Endothelial cell of umbilical vein (primary cell): ENCODE measurements at regions not wholly inside any gene's neighbourhood (a gene's known extent, or its start where the extent isn't known, plus 50 kb on each side); places are given as distances from the start of the nearest gene placed in this dataset.

Source experiments
- BruUV-seq: library from RNA; stranded (reverse); fragments of 400-500 nt; replicated peaks from 2 replicates; lab custom pipeline; 2021; lab: Mats Ljungman, UMichigan
- CTCF ChIA-PET: fragments of 300-600, 350-600 bp; sonication (Branson Sonifier 250); formaldehyde crosslinking; loops from one replicate; lab custom pipeline; 2021; ENCODE audit warnings: antibody characterized with exemption, inconsistent platforms; lab: Charles Lee
- POLR2A ChIA-PET: fragments of 300-600, 350-600 bp; sonication (Branson Sonifier 250); formaldehyde crosslinking; loops from one replicate; lab custom pipeline; 2021; ENCODE audit warnings: antibody characterized with exemption, inconsistent platforms; lab: Charles Lee
- DNase-seq: peaks from one replicate; pipeline ENCODE4 v3.0.0-alpha.2; 2011; ENCODE audit warnings: low read depth, low spot score
- FAIRE-seq: peaks from 2 replicates; lab custom pipeline; 2011; peaks lifted over from hg19 to GRCh38; lab: Jason Lieb, UNC
- H2AFZ ChIP-seq: 2 replicates; pipeline ENCODE4 v1.6.0; 2012; ENCODE audit warnings: low read depth, low read length, control low read depth, inconsistent platforms
- H3K27ac ChIP-seq: 2 replicates; pipeline ENCODE4 v1.5.1; 2011; ENCODE audit warnings: low read depth, mild to moderate bottlenecking, control low read depth, low read length, moderate library complexity; ENCODE audit not compliant: insufficient read depth
- H3K27me3 ChIP-seq, 2 experiments: 2 replicates each; pipeline versions ENCODE4 v1.6.0 to v1.6.1; 2011; ENCODE audit warnings: low read length in 2 of 2, mixed read lengths in 1 of 2; ENCODE audit not compliant: control insufficient read depth in 2 of 2, insufficient read depth in 2 of 2
- H3K36me3 ChIP-seq, 2 experiments: 2 replicates in 1 of 2; 3 replicates in 1 of 2; pipeline ENCODE4 v1.5.1; 2011; ENCODE audit warnings: low read length in 2 of 2, mild to moderate bottlenecking in 1 of 2, moderate library complexity in 1 of 2; ENCODE audit not compliant: control insufficient read depth in 2 of 2, insufficient read depth in 2 of 2; ENCODE audit errors: extremely low read depth in 1 of 2
- H3K4me1 ChIP-seq: 3 replicates; pipeline ENCODE4 v1.5.1; 2011; ENCODE audit warnings: mild to moderate bottlenecking, low read length; ENCODE audit not compliant: control insufficient read depth, insufficient read depth; ENCODE audit errors: extremely low read depth
- H3K4me2 ChIP-seq: 2 replicates; pipeline ENCODE4 v1.6.1; 2011; ENCODE audit warnings: low read length, control low read depth, mixed read lengths; ENCODE audit not compliant: insufficient read depth
- H3K4me3 ChIP-seq, 3 experiments: fragments of 200-600 bp in 1 of 3; sonication (generic), shearing (Covaris generic) in 1 of 3; replicated peaks in 1 of 3; 2 replicates each; pipeline ENCODE4 v1.5.1; 2011 to 2016; ENCODE audit warnings: control low read depth in 3 of 3, low read length in 3 of 3, mild to moderate bottlenecking in 2 of 3, inconsistent platforms in 1 of 3, low read depth in 1 of 3, moderate library complexity in 1 of 3; ENCODE audit not compliant: insufficient read depth in 1 of 3
- H3K79me2 ChIP-seq: 2 replicates; pipeline ENCODE4 v1.6.0; 2012; ENCODE audit warnings: low read length, inconsistent platforms; ENCODE audit not compliant: control insufficient read depth, insufficient read depth
- H3K9ac ChIP-seq: replicated peaks from 2 replicates; pipeline ENCODE3; 2011; ENCODE audit warnings: low read length, control low read depth; ENCODE audit not compliant: insufficient read depth; ENCODE audit errors: extremely low read depth
- H3K9me1 ChIP-seq: replicated peaks from 3 replicates; pipeline ENCODE4 v1.6.0; 2011; ENCODE audit warnings: mild to moderate bottlenecking, low read length; ENCODE audit not compliant: control insufficient read depth, insufficient read depth; ENCODE audit errors: extremely low read depth
- H3K9me3 ChIP-seq: replicated peaks from 2 replicates; pipeline ENCODE4 v1.5.1; 2012; ENCODE audit warnings: low read length, inconsistent platforms; ENCODE audit not compliant: control insufficient read depth, insufficient read depth
- H4K20me1 ChIP-seq: replicated peaks from 2 replicates; pipeline ENCODE3; 2011; ENCODE audit warnings: mild to moderate bottlenecking, low read length; ENCODE audit not compliant: control insufficient read depth, insufficient read depth; ENCODE audit errors: extremely low read depth
- CTCF ChIP-seq, 2 donors: IDR thresholded peaks; 1 replicate in 1 of 2; 2 replicates in 1 of 2; pipeline ENCODE4 v1.5.1; 2011; ENCODE audit warnings: low read length in 2 of 2, mild to moderate bottlenecking in 2 of 2, moderate library complexity in 2 of 2, control low read depth in 1 of 2, inconsistent platforms in 1 of 2, low read depth in 1 of 2; ENCODE audit not compliant: insufficient read depth in 1 of 2; ENCODE audit errors: extremely low read depth in 1 of 2
- EZH2 ChIP-seq: IDR thresholded peaks from 2 replicates; pipeline ENCODE4 v1.6.1; 2012; ENCODE audit warnings: borderline replicate concordance, low read depth, mild to moderate bottlenecking, moderate library complexity, low read length, inconsistent platforms; ENCODE audit not compliant: severe bottlenecking
- FOS ChIP-seq: IDR thresholded peaks from 2 replicates; pipeline ENCODE4 v1.6.1; 2011; ENCODE audit warnings: mild to moderate bottlenecking, low read length, moderate library complexity, borderline replicate concordance; ENCODE audit not compliant: insufficient read depth
- GATA2 ChIP-seq: IDR thresholded peaks from 2 replicates; pipeline ENCODE4 v1.7.0; 2011; ENCODE audit warnings: low read depth, mild to moderate bottlenecking, moderate library complexity, mixed read lengths, low read length; ENCODE audit not compliant: insufficient read length, insufficient read depth
- JUN ChIP-seq: IDR thresholded peaks from 2 replicates; pipeline ENCODE4 v1.6.1; 2011; ENCODE audit warnings: borderline replicate concordance, low read depth; ENCODE audit not compliant: insufficient read length, insufficient read depth
- MAX ChIP-seq: IDR thresholded peaks from 2 replicates; pipeline ENCODE4 v1.6.1; 2011; ENCODE audit not compliant: insufficient read depth, insufficient read length
- MYC ChIP-seq: IDR thresholded peaks from one replicate; pipeline ENCODE4 v1.6.1; 2011; ENCODE audit warnings: mild to moderate bottlenecking, low read depth, low read length
- POLR2A ChIP-seq: IDR thresholded peaks from 2 replicates; pipeline ENCODE4 v1.6.1; 2012; ENCODE audit warnings: low read depth, mild to moderate bottlenecking, control low read depth, low read length
- POLR2AphosphoS5 ChIP-seq: IDR thresholded peaks from 2 replicates; pipeline ENCODE4 v1.6.1; 2012; ENCODE audit warnings: low read depth, mild to moderate bottlenecking, control low read depth, low read length, moderate library complexity; ENCODE audit not compliant: insufficient read depth
- dilution Hi-C: fragments of 300-500 bp; cut with MboI; formaldehyde crosslinking; loops from one replicate; pipeline ENCODE4 v1.15.0; 2019; ENCODE audit warnings: low sequenced_read_pairs; ENCODE audit not compliant: extremely low pct_ligation_motif_present
- intact Hi-C: fragments of 100-400 bp; cut with micrococcal nuclease; formaldehyde crosslinking; loops from one replicate; pipeline ENCODE4 v1.10.0; 2022

- H3K36me3 ChIP-seq = no peaks in the 10 kb centered on the region
- intact Hi-C loops = no loop called here
- H3K4me3 ChIP-seq = no peak overlapping the region
- no TSS peak for BruUV-seq
- no peaks in the 10 kb centered on the region for H4K20me1 ChIP-seq
- no peak overlapping the region for H3K27ac ChIP-seq
- FAIRE-seq (no peak), DNase-seq (no peak)
- no peak overlapping the region for H2AFZ ChIP-seq
- no peak overlapping the region for H3K4me2 ChIP-seq
- dilution Hi-C loops = no loop called here
- ChIA-PET CTCF (no interaction called here), POLR2A (no interaction called here)
- H3K9me3 ChIP-seq = no peaks in the 10 kb centered on the region
- no peaks in the 10 kb centered on the region for H3K4me1 ChIP-seq
- no peak overlapping the region for H3K9ac ChIP-seq
- H3K9me1 ChIP-seq = no peaks in the 10 kb centered on the region
- H3K79me2 ChIP-seq = no peaks in the 10 kb centered on the region
- TF ChIP-seq POLR2AphosphoS5 (no peak), EZH2 (no peak), MAX (no peak)
- no peaks in the 10 kb centered on the region for H3K27me3 ChIP-seq
These were observed 90.5 kb downstream of the MGST1 start for GRCh38 chr12:16437926-16438325.

- Histone ChIP-seq H3K27me3 (no peaks in the 10 kb centered on the region), H3K4me2 (no peak overlapping the region), H4K20me1 (no peaks in the 10 kb centered on the region), H3K4me1 (no peaks in the 10 kb centered on the region), H3K9me1 (no peaks in the 10 kb centered on the region), H2AFZ (no peak overlapping the region), H3K4me3 (no peak overlapping the region), H3K36me3 (no peaks in the 10 kb centered on the region), H3K27ac (no peak overlapping the region), H3K9ac (no peak overlapping the region), H3K79me2 (no peaks in the 10 kb centered on the region), H3K9me3 (no peaks in the 10 kb centered on the region)
- ChIA-PET POLR2A (no interaction called here), CTCF (no interaction called here)
- BruUV-seq = no TSS peak
- TF ChIP-seq FOS (no peak), MYC (no peak), CTCF (IDR thresholded peaks at IDR 0.05; ENCODE audit: extremely low read depth in 1 of 2, insufficient read depth in 1 of 2, low read depth in 1 of 2, low read length in 2 of 2) (no peak), JUN (no peak), GATA2 (no peak), MAX (no peak), EZH2 (no peak), POLR2A (no peak), POLR2AphosphoS5 (no peak)
- no peak for FAIRE-seq
- no peak for DNase-seq
- dilution Hi-C loops (no loop called here), intact Hi-C loops (no loop called here)
These were observed 102.0 kb downstream of the MGST1 start for GRCh38 chr12:16449459-16449858.
